Kidney (tissue), 13 donors: ENCODE measurements at regions not wholly inside any gene's neighbourhood (a gene's known extent, or its start where the extent isn't known, plus 50 kb on each side); places are given as distances from the start of the nearest gene placed in this dataset.
"Not testable (repeated sequence)": the region's sequence is repeated elsewhere in the genome, so short reads cannot be mapped to it uniquely, and the experiment has no call there.

Source experiments
- DNase-seq, 5 donors: peaks; one replicate each; pipeline ENCODE4 v3.0.0-alpha.2; 2013 to 2020
- FAIRE-seq: peaks from 2 replicates; lab custom pipeline; 2012; peaks lifted over from hg19 to GRCh38; lab: Jason Lieb, UNC
- H3K27ac ChIP-seq, 2 donors: one replicate each; pipeline ENCODE4 v1.7.0; 2013; ENCODE audit warnings: low read depth in 2 of 2, low read length in 2 of 2, inconsistent platforms in 1 of 2
- H3K27me3 ChIP-seq: one replicate; pipeline ENCODE4 v1.7.1; 2013; ENCODE audit warnings: low read length, inconsistent platforms; ENCODE audit not compliant: control insufficient read depth, insufficient read depth
- H3K36me3 ChIP-seq, 3 donors: one replicate each; pipeline versions ENCODE4 v1.7.0 to v1.7.1; 2013; ENCODE audit warnings: low read length in 3 of 3, control low read depth in 1 of 3, inconsistent platforms in 1 of 3; ENCODE audit not compliant: insufficient read depth in 3 of 3, control insufficient read depth in 2 of 3
- H3K4me1 ChIP-seq, 3 donors: one replicate each; pipeline versions ENCODE4 v1.7.0 to v1.7.1; 2013; ENCODE audit warnings: low read length in 3 of 3, inconsistent platforms in 1 of 3, low read depth in 1 of 3; ENCODE audit not compliant: control insufficient read depth in 2 of 3, insufficient read depth in 2 of 3
- H3K4me3 ChIP-seq, 3 donors: one replicate each; pipeline versions ENCODE4 v1.7.0 to v1.8.1; 2013; ENCODE audit warnings: low read length in 3 of 3, control low read depth in 1 of 3, inconsistent platforms in 1 of 3
- H3K9ac ChIP-seq, 3 donors: one replicate each; pipeline versions ENCODE4 v1.7.0 to v1.7.1; 2013; ENCODE audit warnings: low read length in 3 of 3, control low read depth in 1 of 3, inconsistent platforms in 1 of 3
- H3K9me3 ChIP-seq, 3 donors: one replicate each; pipeline versions ENCODE4 v1.7.0 to v1.7.1; 2013; ENCODE audit warnings: low read length in 3 of 3, control low read depth in 1 of 3, inconsistent platforms in 1 of 3; ENCODE audit not compliant: control insufficient read depth in 2 of 3, insufficient read depth in 1 of 3
- intact Hi-C: fragments of 100-400 bp; cut with DNase I; formaldehyde crosslinking; loops from one replicate; pipeline ENCODE4 v1.11.1; 2022
- TF ChIP-seq, protein P1 (sequence below): IDR thresholded peaks from 3 replicates; pipeline ENCODE4 v1.5.1; 2012; ENCODE audit warnings: mild to moderate bottlenecking, moderate library complexity, borderline replicate concordance; ENCODE audit not compliant: insufficient read depth; ENCODE audit errors: extremely low read depth
- donor health status: control.
- donor health status: control.
- donor health status: control.
- donor health status: control.
- donor health status: control.
- donor health status: DM: yes; HTN: yes; CAD: no.
- donor health status: Normal renal cell carcinoma (clear cell type).

DNA sequence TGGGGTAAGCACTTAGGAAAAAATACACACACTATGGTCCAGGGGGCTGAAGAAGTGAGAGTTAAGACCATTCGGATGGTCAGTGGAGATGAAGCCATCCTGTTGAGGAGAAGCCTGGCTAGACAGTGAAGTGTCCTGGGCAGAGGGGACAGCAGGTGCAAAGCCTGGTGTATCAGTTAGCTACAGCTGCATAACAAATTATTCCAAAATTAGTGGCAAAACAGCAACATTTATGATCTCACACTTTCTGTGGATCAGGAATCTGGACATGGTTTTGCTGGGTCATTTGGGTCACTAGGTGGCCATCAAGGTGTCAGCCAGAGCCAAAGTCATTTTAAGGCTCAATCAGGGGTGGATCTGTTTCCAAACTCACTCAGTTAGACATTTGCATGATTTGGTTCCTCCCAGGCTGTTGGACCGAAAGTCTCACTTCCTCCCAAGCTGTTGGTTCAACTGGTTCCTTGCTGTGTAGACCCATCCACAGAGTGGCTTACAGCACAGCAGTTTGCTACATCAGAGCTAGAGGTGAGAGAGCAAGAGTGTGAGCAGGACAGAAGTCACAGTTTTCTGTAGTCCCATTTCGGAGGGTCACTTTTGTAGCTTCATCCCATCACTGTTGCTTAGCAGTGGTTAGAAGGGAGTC is 80.1 kb upstream of the ALX4 start:
- H3K9me3 ChIP-seq, result peaks cover 0 to 8% (median 5%) of the 10 kb centered on the region in 3 donors
- TF ChIP-seq, protein P1, sequence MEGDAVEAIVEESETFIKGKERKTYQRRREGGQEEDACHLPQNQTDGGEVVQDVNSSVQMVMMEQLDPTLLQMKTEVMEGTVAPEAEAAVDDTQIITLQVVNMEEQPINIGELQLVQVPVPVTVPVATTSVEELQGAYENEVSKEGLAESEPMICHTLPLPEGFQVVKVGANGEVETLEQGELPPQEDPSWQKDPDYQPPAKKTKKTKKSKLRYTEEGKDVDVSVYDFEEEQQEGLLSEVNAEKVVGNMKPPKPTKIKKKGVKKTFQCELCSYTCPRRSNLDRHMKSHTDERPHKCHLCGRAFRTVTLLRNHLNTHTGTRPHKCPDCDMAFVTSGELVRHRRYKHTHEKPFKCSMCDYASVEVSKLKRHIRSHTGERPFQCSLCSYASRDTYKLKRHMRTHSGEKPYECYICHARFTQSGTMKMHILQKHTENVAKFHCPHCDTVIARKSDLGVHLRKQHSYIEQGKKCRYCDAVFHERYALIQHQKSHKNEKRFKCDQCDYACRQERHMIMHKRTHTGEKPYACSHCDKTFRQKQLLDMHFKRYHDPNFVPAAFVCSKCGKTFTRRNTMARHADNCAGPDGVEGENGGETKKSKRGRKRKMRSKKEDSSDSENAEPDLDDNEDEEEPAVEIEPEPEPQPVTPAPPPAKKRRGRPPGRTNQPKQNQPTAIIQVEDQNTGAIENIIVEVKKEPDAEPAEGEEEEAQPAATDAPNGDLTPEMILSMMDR, result no peak
- H3K27ac ChIP-seq, result no peak overlapping the region
- H3K27me3 ChIP-seq, result no peaks in the 10 kb centered on the region
- intact Hi-C loops, result no loop called here
- DNase-seq, result no peak
- H3K9ac ChIP-seq, result no peak overlapping the region
- H3K4me1 ChIP-seq, result no peaks in the 10 kb centered on the region
- no peak for FAIRE-seq
- H3K4me3 ChIP-seq, result no peak overlapping the region
- no peaks in the 10 kb centered on the region for H3K36me3 ChIP-seq

DNA sequence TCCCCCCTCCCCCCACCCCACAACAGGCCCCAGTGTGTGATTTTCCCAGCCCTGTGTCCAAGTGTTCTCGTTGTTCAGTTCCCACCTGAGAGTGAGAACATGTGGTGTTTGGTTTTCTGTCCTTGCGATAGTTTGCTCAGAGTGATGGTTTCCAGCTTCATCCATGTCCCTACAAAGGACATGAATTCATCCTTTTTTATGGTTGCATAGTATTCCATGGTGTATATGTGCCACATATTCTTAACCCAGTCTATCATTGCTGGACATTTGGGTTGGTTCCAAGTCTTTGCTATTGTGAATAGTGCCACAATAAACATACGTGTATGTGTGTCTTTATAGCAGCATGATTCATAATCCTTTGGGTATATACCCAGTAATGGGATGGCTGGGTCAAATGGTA is 81.1 kb upstream of the ALX4 start:
- intact Hi-C loops, FAIRE-seq, H3K27ac ChIP-seq, H3K9me3 ChIP-seq, H3K4me1 ChIP-seq, DNase-seq, H3K4me3 ChIP-seq, H3K27me3 ChIP-seq, H3K9ac ChIP-seq, H3K36me3 ChIP-seq: not testable (repeated sequence)

DNA sequence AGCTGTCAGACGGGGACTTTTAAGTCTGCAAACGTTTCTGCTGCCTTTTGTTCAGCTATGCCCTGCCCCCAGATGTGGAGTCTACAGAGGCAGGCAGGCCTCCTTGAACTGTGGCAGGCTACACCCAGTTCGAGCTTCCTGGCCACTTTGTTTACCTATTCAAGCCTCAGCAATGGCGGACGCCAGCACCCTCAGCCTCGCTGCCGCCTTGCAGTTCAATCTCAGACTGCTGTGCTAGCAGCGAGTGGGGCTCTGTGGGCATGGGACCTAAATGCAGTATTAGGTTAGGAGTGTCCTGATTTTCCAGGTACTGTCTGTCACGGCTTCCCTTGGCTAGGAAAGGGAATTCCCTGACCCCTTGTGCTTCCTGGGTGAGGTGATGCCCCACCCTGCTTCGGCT is 86.8 kb upstream of the ALX4 start:
- H3K4me3 ChIP-seq, H3K27me3 ChIP-seq, H3K27ac ChIP-seq, H3K36me3 ChIP-seq, DNase-seq, intact Hi-C loops, H3K4me1 ChIP-seq, H3K9me3 ChIP-seq, H3K9ac ChIP-seq, FAIRE-seq: not testable (repeated sequence)

DNA sequence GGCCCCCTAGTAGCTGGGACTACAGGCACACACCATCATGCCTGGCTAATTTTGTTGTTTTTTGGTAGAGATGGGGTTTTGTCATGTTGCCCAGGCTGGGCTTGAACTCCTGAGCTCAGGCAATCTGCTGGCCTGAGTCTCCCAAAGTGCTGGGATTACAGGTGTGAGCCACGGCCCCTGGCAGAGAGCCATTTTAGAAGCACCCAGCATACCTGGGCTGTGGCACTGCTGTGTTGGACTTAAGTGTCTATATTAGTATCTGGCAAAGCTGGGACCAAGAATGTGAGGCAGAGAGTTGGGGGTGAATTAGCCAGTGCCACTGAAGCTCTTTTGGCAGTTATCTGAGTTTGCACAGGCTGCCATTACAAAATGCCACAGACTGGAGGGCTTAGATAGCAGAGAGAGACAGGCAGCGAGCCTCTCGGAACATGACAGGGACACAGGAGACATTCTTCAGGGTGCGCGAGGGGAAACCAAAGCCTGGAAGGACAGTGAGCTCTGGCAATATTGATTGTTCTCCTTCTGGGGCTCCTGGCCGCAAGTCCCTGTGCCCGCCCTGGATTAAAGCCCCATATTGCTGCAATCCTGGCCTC is 87.7 kb upstream of the ALX4 start:
- TF ChIP-seq, protein P1, result no peak
- no peak for FAIRE-seq
- no peak overlapping the region for H3K4me3 ChIP-seq
- no peaks in the 10 kb centered on the region for H3K36me3 ChIP-seq
- no peaks in the 10 kb centered on the region for H3K4me1 ChIP-seq
- intact Hi-C loops, result no loop called here
- no peak for DNase-seq
- H3K27ac ChIP-seq, result no peak overlapping the region
- no peak overlapping the region for H3K9ac ChIP-seq
- no peaks in the 10 kb centered on the region for H3K27me3 ChIP-seq
- H3K9me3 ChIP-seq, result no peaks in the 10 kb centered on the region
